Panc1 (cell line): ENCODE measurements at regions not wholly inside any gene's neighbourhood (a gene's known extent, or its start where the extent isn't known, plus 50 kb on each side); places are given as distances from the start of the nearest gene placed in this dataset.

Source experiments
- CTCF ChIP-seq: fragments of 450-650 bp; IDR thresholded peaks from 2 replicates; pipeline ENCODE4 v1.5.1; 2017; ENCODE audit warnings: mild to moderate bottlenecking
- SIN3A ChIP-seq: IDR thresholded peaks from 2 replicates; pipeline ENCODE4 v1.6.1; 2012; ENCODE audit warnings: low read depth, mild to moderate bottlenecking, low read length, moderate library complexity, borderline replicate concordance; ENCODE audit not compliant: insufficient read depth
- TCF7L2 ChIP-seq: IDR thresholded peaks from 2 replicates; pipeline ENCODE4 v1.6.1; 2011; ENCODE audit warnings: mild to moderate bottlenecking, low read depth, low read length, inconsistent platforms

- TF ChIP-seq CTCF (no peak), SIN3A (no peak), TCF7L2 (no peak)
Observed at GRCh38 chr3:55307622-55308021, 179.5 kb downstream of the WNT5A start.
